ENCODE measurements at regions not wholly inside any gene's neighbourhood (a gene's known extent, or its start where the extent isn't known, plus 50 kb on each side); places are given as distances from the start of the nearest gene placed in this dataset.
"Not testable (repeated sequence)": the region's sequence is repeated elsewhere in the genome, so short reads cannot be mapped to it uniquely, and the experiment has no call there.

GRCh38 chr3:73144276-73144675 is 82.8 kb downstream of the EBLN2 start:
- Histone ChIP-seq H3K36me3 (ENCODE audit: control insufficient read depth in 2 of 2, insufficient read depth in 2 of 2, low read length in 1 of 2) (no peaks in the 10 kb centered on the region), H3K4me3 (ENCODE audit: low read length in 2 of 2) (no peak overlapping the region), H3K27me3 (ENCODE audit: control insufficient read depth in 2 of 2, insufficient read depth in 1 of 2, low read length in 1 of 2) (no peaks in the 10 kb centered on the region), H3K27ac (ENCODE audit: low read depth in 1 of 2, low read length in 1 of 2) (no peak overlapping the region), H3K4me1 (ENCODE audit: control insufficient read depth in 2 of 2, insufficient read depth in 2 of 2, low read length in 2 of 2) (no peaks in the 10 kb centered on the region), H3K9me3 (ENCODE audit: control insufficient read depth in 2 of 2, insufficient read depth in 1 of 2, low read length in 1 of 2) (no peaks in the 10 kb centered on the region)
- WGBS, result 90% methylated on average over 5 of the region's 5 CpGs
- no peak for DNase-seq (ENCODE audit: low read depth in 6 of 9, low spot score in 9 of 9)

- WGBS, result 99% methylated on average over 2 of the region's 2 CpGs
Measured at GRCh38 chr3:73144828-73145227, 83.4 kb downstream of the EBLN2 start.

GRCh38 chr3:73147479-73147878 is 86.0 kb downstream of the EBLN2 start:
- H3K4me1 ChIP-seq (ENCODE audit: control insufficient read depth in 2 of 2, insufficient read depth in 2 of 2, low read length in 2 of 2); H3K36me3 ChIP-seq (ENCODE audit: control insufficient read depth in 2 of 2, insufficient read depth in 2 of 2, low read length in 1 of 2); H3K9me3 ChIP-seq (ENCODE audit: control insufficient read depth in 2 of 2, insufficient read depth in 1 of 2, low read length in 1 of 2); H3K4me3 ChIP-seq (ENCODE audit: low read length in 2 of 2); DNase-seq (ENCODE audit: low read depth in 6 of 9, low spot score in 9 of 9); H3K27me3 ChIP-seq (ENCODE audit: control insufficient read depth in 2 of 2, insufficient read depth in 1 of 2, low read length in 1 of 2); H3K27ac ChIP-seq (ENCODE audit: low read depth in 1 of 2, low read length in 1 of 2): not testable (repeated sequence)
- 85% methylated on average over 9 of the region's 9 CpGs for WGBS

More at GRCh38 chr3:73144828-73145227, 83.4 kb downstream of the EBLN2 start:
- Histone ChIP-seq H3K36me3 (ENCODE audit: control insufficient read depth in 2 of 2, insufficient read depth in 2 of 2, low read length in 1 of 2) (no peaks in the 10 kb centered on the region), H3K9me3 (ENCODE audit: control insufficient read depth in 2 of 2, insufficient read depth in 1 of 2, low read length in 1 of 2) (no peaks in the 10 kb centered on the region), H3K4me1 (ENCODE audit: control insufficient read depth in 2 of 2, insufficient read depth in 2 of 2, low read length in 2 of 2) (no peaks in the 10 kb centered on the region), H3K27me3 (ENCODE audit: control insufficient read depth in 2 of 2, insufficient read depth in 1 of 2, low read length in 1 of 2) (no peaks in the 10 kb centered on the region), H3K27ac (ENCODE audit: low read depth in 1 of 2, low read length in 1 of 2) (no peak overlapping the region), H3K4me3 (ENCODE audit: low read length in 2 of 2) (no peak overlapping the region)
- DNase-seq (ENCODE audit: low read depth in 6 of 9, low spot score in 9 of 9), result no peak

- Histone ChIP-seq H3K9me3 (ENCODE audit: control insufficient read depth in 2 of 2, insufficient read depth in 1 of 2, low read length in 1 of 2) (no peaks in the 10 kb centered on the region), H3K27me3 (ENCODE audit: control insufficient read depth in 2 of 2, insufficient read depth in 1 of 2, low read length in 1 of 2) (no peaks in the 10 kb centered on the region), H3K4me3 (ENCODE audit: low read length in 2 of 2) (no peak overlapping the region), H3K4me1 (ENCODE audit: control insufficient read depth in 2 of 2, insufficient read depth in 2 of 2, low read length in 2 of 2) (no peaks in the 10 kb centered on the region), H3K36me3 (ENCODE audit: control insufficient read depth in 2 of 2, insufficient read depth in 2 of 2, low read length in 1 of 2) (no peaks in the 10 kb centered on the region), H3K27ac (ENCODE audit: low read depth in 1 of 2, low read length in 1 of 2) (no peak overlapping the region)
- 82% methylated on average over 2 of the region's 2 CpGs for WGBS
- DNase-seq (ENCODE audit: low read depth in 6 of 9, low spot score in 9 of 9), result no peak
Measured at GRCh38 chr3:73148206-73148605, 86.7 kb downstream of the EBLN2 start.

- Histone ChIP-seq H3K4me3 (ENCODE audit: low read length in 2 of 2) (no peak overlapping the region), H3K36me3 (ENCODE audit: control insufficient read depth in 2 of 2, insufficient read depth in 2 of 2, low read length in 1 of 2) (no peaks in the 10 kb centered on the region), H3K4me1 (ENCODE audit: control insufficient read depth in 2 of 2, insufficient read depth in 2 of 2, low read length in 2 of 2) (no peaks in the 10 kb centered on the region), H3K27me3 (ENCODE audit: control insufficient read depth in 2 of 2, insufficient read depth in 1 of 2, low read length in 1 of 2) (no peaks in the 10 kb centered on the region), H3K9me3 (ENCODE audit: control insufficient read depth in 2 of 2, insufficient read depth in 1 of 2, low read length in 1 of 2) (no peaks in the 10 kb centered on the region), H3K27ac (ENCODE audit: low read depth in 1 of 2, low read length in 1 of 2) (no peak overlapping the region)
- 80% methylated on average over 2 of the region's 2 CpGs for WGBS
- DNase-seq (ENCODE audit: low read depth in 6 of 9, low spot score in 9 of 9), result no peak
Measured at GRCh38 chr3:73148682-73149081, 87.2 kb downstream of the EBLN2 start.

GRCh38 chr3:73150369-73151130 is 89.1 kb downstream of the EBLN2 start:
- 98% methylated on average over 5 of the region's 5 CpGs for WGBS
- H3K27me3 ChIP-seq (ENCODE audit: control insufficient read depth in 2 of 2, insufficient read depth in 1 of 2, low read length in 1 of 2), result no peaks in the 10 kb centered on the region
- DNase-seq (ENCODE audit: low read depth in 6 of 9, low spot score in 9 of 9), result no peak
- no peak overlapping the region for H3K27ac ChIP-seq (ENCODE audit: low read depth in 1 of 2, low read length in 1 of 2)
- no peaks in the 10 kb centered on the region for H3K9me3 ChIP-seq (ENCODE audit: control insufficient read depth in 2 of 2, insufficient read depth in 1 of 2, low read length in 1 of 2)
- no peak overlapping the region for H3K4me3 ChIP-seq (ENCODE audit: low read length in 2 of 2)
- H3K4me1 ChIP-seq (ENCODE audit: control insufficient read depth in 2 of 2, insufficient read depth in 2 of 2, low read length in 2 of 2), result no peaks in the 10 kb centered on the region
- H3K36me3 ChIP-seq (ENCODE audit: control insufficient read depth in 2 of 2, insufficient read depth in 2 of 2, low read length in 1 of 2), result no peaks in the 10 kb centered on the region

GRCh38 chr3:73152571-73152970 is 91.1 kb downstream of the EBLN2 start:
- not testable (repeated sequence) for H3K27ac ChIP-seq (ENCODE audit: low read depth in 1 of 2, low read length in 1 of 2); H3K4me3 ChIP-seq (ENCODE audit: low read length in 2 of 2); H3K4me1 ChIP-seq (ENCODE audit: control insufficient read depth in 2 of 2, insufficient read depth in 2 of 2, low read length in 2 of 2); H3K36me3 ChIP-seq (ENCODE audit: control insufficient read depth in 2 of 2, insufficient read depth in 2 of 2, low read length in 1 of 2); H3K27me3 ChIP-seq (ENCODE audit: control insufficient read depth in 2 of 2, insufficient read depth in 1 of 2, low read length in 1 of 2); H3K9me3 ChIP-seq (ENCODE audit: control insufficient read depth in 2 of 2, insufficient read depth in 1 of 2, low read length in 1 of 2); DNase-seq (ENCODE audit: low read depth in 6 of 9, low spot score in 9 of 9)
- 94% methylated on average over 22 of the region's 22 CpGs for WGBS

GRCh38 chr3:73153057-73153456 is 91.6 kb downstream of the EBLN2 start:
- H3K4me1 ChIP-seq (ENCODE audit: control insufficient read depth in 2 of 2, insufficient read depth in 2 of 2, low read length in 2 of 2); H3K27me3 ChIP-seq (ENCODE audit: control insufficient read depth in 2 of 2, insufficient read depth in 1 of 2, low read length in 1 of 2); DNase-seq (ENCODE audit: low read depth in 6 of 9, low spot score in 9 of 9); H3K4me3 ChIP-seq (ENCODE audit: low read length in 2 of 2); H3K9me3 ChIP-seq (ENCODE audit: control insufficient read depth in 2 of 2, insufficient read depth in 1 of 2, low read length in 1 of 2); H3K27ac ChIP-seq (ENCODE audit: low read depth in 1 of 2, low read length in 1 of 2); H3K36me3 ChIP-seq (ENCODE audit: control insufficient read depth in 2 of 2, insufficient read depth in 2 of 2, low read length in 1 of 2): not testable (repeated sequence)
- 95% methylated on average over 2 of the region's 2 CpGs for WGBS

- H3K27ac ChIP-seq (ENCODE audit: low read depth in 1 of 2, low read length in 1 of 2); H3K36me3 ChIP-seq (ENCODE audit: control insufficient read depth in 2 of 2, insufficient read depth in 2 of 2, low read length in 1 of 2); H3K27me3 ChIP-seq (ENCODE audit: control insufficient read depth in 2 of 2, insufficient read depth in 1 of 2, low read length in 1 of 2); H3K4me1 ChIP-seq (ENCODE audit: control insufficient read depth in 2 of 2, insufficient read depth in 2 of 2, low read length in 2 of 2); DNase-seq (ENCODE audit: low read depth in 6 of 9, low spot score in 9 of 9); H3K9me3 ChIP-seq (ENCODE audit: control insufficient read depth in 2 of 2, insufficient read depth in 1 of 2, low read length in 1 of 2); H3K4me3 ChIP-seq (ENCODE audit: low read length in 2 of 2): not testable (repeated sequence)
- 59% methylated on average over 3 of the region's 3 CpGs for WGBS
Measured at GRCh38 chr3:73154261-73154660, 92.8 kb downstream of the EBLN2 start.
